GM12878 (cell line): ENCODE measurements at regions not wholly inside any gene's neighbourhood (a gene's known extent, or its start where the extent isn't known, plus 50 kb on each side); places are given as distances from the start of the nearest gene placed in this dataset.

ENCODE experiments used
- ATAC-seq: fragments of 200-7000 bp; cut with Tn5 transposase; 3 replicates; pipeline ENCODE4 v1.9.1; 2020; ENCODE audit warnings: mild to moderate bottlenecking, moderate library complexity
- BruUV-seq: library from RNA; stranded (reverse); fragments of 400-500 nt; replicated peaks from 2 replicates; lab custom pipeline; 2021; lab: Mats Ljungman, UMichigan
- CTCF ChIA-PET: fragments of 300-600 bp; sonication (Branson Sonifier 250); formaldehyde crosslinking; extraction: SDS; loops from one replicate; lab custom pipeline; 2021; ENCODE audit warnings: inconsistent platforms; lab: Yijun Ruan, JAX
- POLR2A ChIA-PET: fragments of 350-600 bp; formaldehyde crosslinking; extraction: SDS; loops from one replicate; lab custom pipeline; 2021; ENCODE audit warnings: inconsistent platforms; lab: Charles Lee
- RAD21 ChIA-PET: fragments of 300-600 bp; sonication (Branson Sonifier 250); formaldehyde crosslinking; loops from one replicate; lab custom pipeline; 2023; ENCODE audit warnings: antibody characterized with exemption; ENCODE audit not compliant: unreplicated experiment; lab: Charles Lee
- SMC1A ChIA-PET: fragments of 300-600 bp; sonication (Branson Sonifier 250); formaldehyde crosslinking; loops from one replicate; lab custom pipeline; 2023; ENCODE audit not compliant: unreplicated experiment, uncharacterized antibody; lab: Charles Lee
- DNase-seq: peaks from one replicate; pipeline ENCODE4 v3.0.0-alpha.2; 2011; ENCODE audit warnings: low read depth, low spot score
- FAIRE-seq: peaks from 3 replicates; lab custom pipeline; 2011; peaks lifted over from hg19 to GRCh38; lab: Jason Lieb, UNC
- H2AFZ ChIP-seq: 2 replicates; pipeline ENCODE4 v1.6.0; 2011; ENCODE audit warnings: low read depth, low read length, control low read depth; ENCODE audit not compliant: control insufficient read depth
- H3K27ac ChIP-seq: 2 replicates; pipeline ENCODE4 v1.5.1; 2011; ENCODE audit warnings: control low read depth; ENCODE audit not compliant: control insufficient read depth, insufficient read depth
- H3K27me3 ChIP-seq, 2 experiments: replicated peaks in 1 of 2; 2 replicates each; pipeline versions ENCODE4 v1.6.0 to v1.6.1; 2011; ENCODE audit warnings: low read length in 1 of 2; ENCODE audit not compliant: control insufficient read depth in 2 of 2, insufficient read depth in 2 of 2
- H3K36me3 ChIP-seq, 2 experiments: 2 replicates each; pipeline ENCODE4 v1.5.1; 2011; ENCODE audit warnings: low read length in 1 of 2; ENCODE audit not compliant: control insufficient read depth in 2 of 2, insufficient read depth in 2 of 2
- H3K4me1 ChIP-seq: 2 replicates; pipeline ENCODE4 v1.6.1; 2011; ENCODE audit warnings: mild to moderate bottlenecking, low read length, moderate library complexity, mixed read lengths; ENCODE audit not compliant: control insufficient read depth, insufficient read depth
- H3K4me2 ChIP-seq: 2 replicates; pipeline ENCODE4 v1.6.0; 2011; ENCODE audit warnings: control low read depth; ENCODE audit not compliant: control insufficient read depth, insufficient read depth
- H3K4me3 ChIP-seq: fragments of 200-600 bp; sonication (generic); 2 replicates; pipeline ENCODE4 v1.5.1; 2016
- H3K79me2 ChIP-seq: 2 replicates; pipeline ENCODE4 v1.6.0; 2011; ENCODE audit warnings: low read length; ENCODE audit not compliant: control insufficient read depth, insufficient read depth
- H3K9ac ChIP-seq: 2 replicates; pipeline ENCODE4 v1.8.0; 2011; ENCODE audit warnings: low read length, control low read depth, mixed read lengths; ENCODE audit not compliant: control insufficient read depth, insufficient read depth
- H3K9me3 ChIP-seq: replicated peaks from 3 replicates; pipeline ENCODE4 v1.5.1; 2011; ENCODE audit warnings: mild to moderate bottlenecking, low read length; ENCODE audit not compliant: control insufficient read depth, insufficient read depth
- H4K20me1 ChIP-seq: 2 replicates; pipeline ENCODE4 v1.6.0; 2011; ENCODE audit not compliant: control insufficient read depth, insufficient read depth
- ASH2L ChIP-seq: fragments of 300-600, 200-600 bp; sonication (generic); IDR thresholded peaks from 2 replicates; pipeline ENCODE4 v1.6.1; 2017; ENCODE audit warnings: low read depth, mild to moderate bottlenecking, borderline replicate concordance
- CREB1 ChIP-seq: IDR thresholded peaks from 2 replicates; pipeline ENCODE4 v1.6.1; 2012; ENCODE audit warnings: low read depth, mild to moderate bottlenecking, inconsistent platforms
- CREM ChIP-seq: IDR thresholded peaks from 2 replicates; pipeline ENCODE4 v1.6.1; 2014; ENCODE audit warnings: antibody characterized with exemption, low read depth
- IRF4 ChIP-seq: IDR thresholded peaks from 2 replicates; pipeline ENCODE4 v1.6.1; 2011; ENCODE audit warnings: low read depth, low read length
- NR2C1 ChIP-seq: fragments of 450-650 bp; IDR thresholded peaks from 2 replicates; pipeline ENCODE4 v1.6.1; 2017; ENCODE audit warnings: antibody characterized with exemption, mild to moderate bottlenecking, moderate library complexity
- POU2F2 ChIP-seq: IDR thresholded peaks from 3 replicates; pipeline ENCODE4 v1.6.1; 2011; ENCODE audit warnings: low read depth, mild to moderate bottlenecking, low read length, borderline replicate concordance
- RAD21 ChIP-seq: IDR thresholded peaks from 2 replicates; pipeline ENCODE4 v1.6.1; 2011; ENCODE audit warnings: mild to moderate bottlenecking, low read depth, low read length, moderate library complexity; ENCODE audit not compliant: insufficient read depth
- RUNX3 ChIP-seq: IDR thresholded peaks from 2 replicates; pipeline ENCODE4 v1.6.1; 2012; ENCODE audit warnings: low read length, inconsistent platforms
- SMC3 ChIP-seq: IDR thresholded peaks from 2 replicates; pipeline ENCODE4 v1.6.1; 2011; ENCODE audit warnings: low read length, improper control_type of control experiment, borderline replicate concordance
- SREBF1 ChIP-seq: IDR thresholded peaks from 2 replicates; pipeline ENCODE4 v1.6.1; 2012; ENCODE audit warnings: mild to moderate bottlenecking, low read length
- YBX1 ChIP-seq: fragments of 450-650 bp; IDR thresholded peaks from 2 replicates; pipeline ENCODE4 v1.6.1; 2016; ENCODE audit warnings: antibody characterized with exemption
- YY1 ChIP-seq: IDR thresholded peaks from 2 replicates; pipeline ENCODE4 v1.6.1; 2011; ENCODE audit warnings: low read depth, mild to moderate bottlenecking, low read length
- ZNF217 ChIP-seq: fragments of 450-650 bp; IDR thresholded peaks from 2 replicates; pipeline ENCODE4 v1.6.1; 2017; ENCODE audit warnings: antibody characterized with exemption, mild to moderate bottlenecking
- WGBS: methylation state at CpG from one replicate; pipeline ENCODE4 v1.1.6; 2016; ENCODE audit warnings: low lambda C conversion rate; ENCODE audit not compliant: insufficient replicate concordance, insufficient coverage; ENCODE audit errors: missing lambda C conversion rate; 5-methylcytosine and 5-hydroxymethylcytosine counted together
- in situ Hi-C: fragments of 300-500 bp; cut with MboI; formaldehyde crosslinking; loops from 9 replicates; pipeline ENCODE4 v1.14.3; 2018; ENCODE audit warnings: mixed read lengths
- intact Hi-C: fragments of 100-400 bp; cut with micrococcal nuclease; formaldehyde crosslinking; loops from one replicate; pipeline ENCODE4 v1.14.2; 2022; ENCODE audit not compliant: unreplicated experiment
- TF ChIP-seq, protein P1 (sequence below), 3 experiments: IDR thresholded peaks in 2 of 3; conservative IDR thresholded peaks in 1 of 3; 2 replicates each; pipeline ENCODE4 v1.5.1; 2011; ENCODE audit warnings: low read depth in 3 of 3, low read length in 3 of 3, mild to moderate bottlenecking in 3 of 3, control low read depth in 2 of 3, moderate library complexity in 2 of 3, inconsistent platforms in 1 of 3, mixed read lengths in 1 of 3; ENCODE audit not compliant: control insufficient read depth in 2 of 3, insufficient read depth in 1 of 3; ENCODE audit errors: extremely low read depth in 1 of 3

DNA sequence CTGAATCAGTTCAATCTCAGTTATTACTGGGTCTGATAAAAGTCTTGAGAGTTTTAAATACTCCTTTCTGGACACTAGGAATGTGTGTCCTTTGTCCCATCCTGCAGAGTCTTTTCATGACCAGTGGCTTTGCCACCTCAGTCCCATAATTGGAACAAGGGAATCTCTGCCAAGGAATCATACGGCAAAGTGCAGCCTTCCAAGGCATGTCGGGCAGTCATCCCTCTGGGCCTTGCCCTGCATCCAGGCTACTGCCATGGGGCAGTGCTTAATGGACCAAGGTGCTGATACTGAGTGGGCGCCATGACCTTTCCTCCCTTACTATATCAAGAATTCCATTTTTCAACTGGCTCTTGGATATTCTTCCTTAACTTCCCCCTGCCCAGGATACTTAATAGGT lies 195.3 kb downstream of the ZC3H11B start:
- in situ Hi-C loops (no loop called here), intact Hi-C loops (loop anchor here (10.0 kb wide), 1 partner anchor 387 kb away; no protein-coding TSS in a partner anchor)
- Histone ChIP-seq H3K27ac (no peak overlapping the region), H3K4me3 (no peak overlapping the region), H3K4me2 (no peak overlapping the region), H3K9me3 (no peaks in the 10 kb centered on the region), H3K27me3 (no peaks in the 10 kb centered on the region), H3K36me3 (no peaks in the 10 kb centered on the region), H4K20me1 (no peaks in the 10 kb centered on the region), H3K4me1 (no peaks in the 10 kb centered on the region), H2AFZ (no peak overlapping the region), H3K9ac (no peak overlapping the region), H3K79me2 (no peaks in the 10 kb centered on the region)
- SMC1A ChIA-PET = no interaction called here
- BruUV-seq = no TSS peak
- RAD21 ChIA-PET = no interaction called here
- 86% methylated on average over 3 of the region's 3 CpGs for WGBS
- CTCF ChIA-PET = interaction anchor here (0.9 to 1.7 kb wide), 4 partner anchors 8 to 417 kb away, joined by 3 to 7 read pairs (median 4); no protein-coding TSS in a partner anchor
- TF ChIP-seq CREB1 = no peak
- no peak for TF ChIP-seq YBX1
- TF ChIP-seq ASH2L = no peak
- TF ChIP-seq CREM = no peak
- TF ChIP-seq ZNF217 = no peak
- POLR2A ChIA-PET = no interaction called here
- DNase-seq = no peak
- ATAC-seq = no peak
- no peak for FAIRE-seq

DNA sequence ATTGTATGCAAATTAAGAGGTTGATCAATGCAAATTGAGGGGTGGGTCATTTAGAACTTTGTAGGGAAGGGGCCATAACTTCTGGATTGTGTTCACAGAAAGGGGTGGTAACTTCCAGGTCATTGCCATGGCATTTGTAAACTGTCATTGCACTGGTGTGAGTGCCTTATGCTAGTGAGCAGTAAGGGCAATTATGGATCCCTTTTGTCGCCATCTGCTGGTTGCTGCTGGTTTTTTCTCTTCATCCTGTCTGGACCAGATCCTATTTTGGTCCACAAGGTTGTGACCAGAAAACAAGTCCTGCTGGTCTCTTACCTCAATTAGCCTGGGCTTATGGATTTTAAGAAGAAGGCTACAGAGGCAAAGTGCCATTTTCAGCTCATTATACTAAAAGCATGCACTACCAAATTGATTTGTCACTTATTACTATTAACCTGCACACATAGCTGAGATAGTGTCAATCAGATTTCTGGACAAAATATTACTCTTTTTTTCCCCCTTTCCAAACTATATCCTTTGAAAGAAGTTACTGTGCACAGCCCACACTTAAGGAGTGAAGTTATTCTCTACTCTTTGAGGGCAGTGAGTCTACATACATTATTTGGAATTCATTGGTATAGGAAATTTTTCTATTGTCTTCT lies 196.2 kb downstream of the ZC3H11B start:
- Histone ChIP-seq H3K27ac (no peak overlapping the region), H3K4me1 (no peaks in the 10 kb centered on the region), H3K36me3 (no peaks in the 10 kb centered on the region), H3K27me3 (no peaks in the 10 kb centered on the region), H3K79me2 (no peaks in the 10 kb centered on the region), H3K9me3 (no peaks in the 10 kb centered on the region), H2AFZ (no peak overlapping the region), H3K4me3 (no peak overlapping the region), H3K4me2 (no peak overlapping the region), H3K9ac (no peak overlapping the region), H4K20me1 (no peaks in the 10 kb centered on the region)
- POLR2A ChIA-PET = no interaction called here
- TF ChIP-seq NR2C1 = peak; percentile 45; the same call in 1 of the 2 replicates
- 0 out of 3 replicates have a peak, but pooled peaks have one; percentile 33 for TF ChIP-seq POU2F2
- TF ChIP-seq, protein P1, sequence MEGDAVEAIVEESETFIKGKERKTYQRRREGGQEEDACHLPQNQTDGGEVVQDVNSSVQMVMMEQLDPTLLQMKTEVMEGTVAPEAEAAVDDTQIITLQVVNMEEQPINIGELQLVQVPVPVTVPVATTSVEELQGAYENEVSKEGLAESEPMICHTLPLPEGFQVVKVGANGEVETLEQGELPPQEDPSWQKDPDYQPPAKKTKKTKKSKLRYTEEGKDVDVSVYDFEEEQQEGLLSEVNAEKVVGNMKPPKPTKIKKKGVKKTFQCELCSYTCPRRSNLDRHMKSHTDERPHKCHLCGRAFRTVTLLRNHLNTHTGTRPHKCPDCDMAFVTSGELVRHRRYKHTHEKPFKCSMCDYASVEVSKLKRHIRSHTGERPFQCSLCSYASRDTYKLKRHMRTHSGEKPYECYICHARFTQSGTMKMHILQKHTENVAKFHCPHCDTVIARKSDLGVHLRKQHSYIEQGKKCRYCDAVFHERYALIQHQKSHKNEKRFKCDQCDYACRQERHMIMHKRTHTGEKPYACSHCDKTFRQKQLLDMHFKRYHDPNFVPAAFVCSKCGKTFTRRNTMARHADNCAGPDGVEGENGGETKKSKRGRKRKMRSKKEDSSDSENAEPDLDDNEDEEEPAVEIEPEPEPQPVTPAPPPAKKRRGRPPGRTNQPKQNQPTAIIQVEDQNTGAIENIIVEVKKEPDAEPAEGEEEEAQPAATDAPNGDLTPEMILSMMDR (IDR thresholded peaks at IDR 0.05 in 2 of 3, conservative IDR thresholded peaks at IDR 0.05 in 1 of 3; ENCODE audit: control insufficient read depth in 2 of 3, extremely low read depth in 1 of 3, insufficient read depth in 1 of 3, low read depth in 3 of 3, low read length in 3 of 3) = peak; percentile 59 to 73 (median 70)
- no peak for TF ChIP-seq SREBF1
- TF ChIP-seq YY1 = peak; percentile 40; the same call in 1 of the 2 replicates
- peak; percentile 53 for TF ChIP-seq RAD21
- TF ChIP-seq IRF4 = peak; percentile 32; the same call in 1 of the 2 replicates
- TF ChIP-seq SMC3 = peak; percentile 44; the same call in 1 of the 2 replicates
- no peak for TF ChIP-seq RUNX3
- FAIRE-seq = peak; percentile 84
- in situ Hi-C loops (no loop called here), intact Hi-C loops (loop anchor here (10.0 kb wide), 1 partner anchor 388 kb away; no protein-coding TSS in a partner anchor)
- BruUV-seq = no TSS peak
- CTCF ChIA-PET = interaction anchor here (0.6 to 1.7 kb wide), 7 partner anchors 9 to 416 kb away, joined by 3 to 8 read pairs (median 3); no protein-coding TSS in a partner anchor
- ATAC-seq = peak; percentile 99
- DNase-seq = peak; percentile 15
- SMC1A ChIA-PET = no interaction called here
- RAD21 ChIA-PET = interaction anchor here (0.8 kb wide), 1 partner anchor 396 kb away, joined by 3 read pairs; no protein-coding TSS in a partner anchor
- 0% methylated on average over 1 of the region's 1 CpG for WGBS
